Middle frontal gyrus (tissue), 1 donor: ENCODE measurements at regions not wholly inside any gene's neighbourhood (a gene's known extent, or its start where the extent isn't known, plus 50 kb on each side); places are given as distances from the start of the nearest gene placed in this dataset.
"Not testable (repeated sequence)": the region's sequence is repeated elsewhere in the genome, so short reads cannot be mapped to it uniquely, and the experiment has no call there.

Experiments used
- DNase-seq: peaks from one replicate; pipeline ENCODE4 v3.0.0-alpha.2; 2015; ENCODE audit warnings: low spot score; ENCODE audit errors: extremely low spot score

GRCh38 chr2:57418859-57419346, 627.7 kb upstream of the VRK2 start:
- DNase-seq = not testable (repeated sequence)

- no peak for DNase-seq
Observed at GRCh38 chr2:57429831-57430230, 616.8 kb upstream of the VRK2 start.

GRCh38 chr2:57432528-57432927, 614.1 kb upstream of the VRK2 start:
- no peak for DNase-seq

GRCh38 chr2:57434441-57434840, 612.2 kb upstream of the VRK2 start:
- no peak for DNase-seq

- no peak for DNase-seq
Observed at GRCh38 chr2:57434972-57435371, 611.6 kb upstream of the VRK2 start.

GRCh38 chr2:57437077-57437476, 609.5 kb upstream of the VRK2 start:
- DNase-seq = no peak

- DNase-seq = no peak
Observed at GRCh38 chr2:57440437-57440836, 606.2 kb upstream of the VRK2 start.

- DNase-seq = no peak
Observed at GRCh38 chr2:57443086-57443485, 603.5 kb upstream of the VRK2 start.

GRCh38 chr2:57443973-57444521, 602.6 kb upstream of the VRK2 start:
- no peak for DNase-seq

GRCh38 chr2:57444752-57445430, 601.7 kb upstream of the VRK2 start:
- no peak for DNase-seq

GRCh38 chr2:57448816-57449215, 597.8 kb upstream of the VRK2 start:
- no peak for DNase-seq

- DNase-seq = no peak
Observed at GRCh38 chr2:57450170-57450569, 596.4 kb upstream of the VRK2 start.

- no peak for DNase-seq
Observed at GRCh38 chr2:57452634-57453033, 594.0 kb upstream of the VRK2 start.

- no peak for DNase-seq
Observed at GRCh38 chr2:57453945-57454344, 592.7 kb upstream of the VRK2 start.

GRCh38 chr2:57460396-57461276, 586.0 kb upstream of the VRK2 start:
- DNase-seq = no peak

GRCh38 chr2:57461624-57462023, 585.0 kb upstream of the VRK2 start:
- DNase-seq = no peak

GRCh38 chr2:57465067-57465466, 581.5 kb upstream of the VRK2 start:
- DNase-seq = no peak

GRCh38 chr2:57465967-57466366, 580.6 kb upstream of the VRK2 start:
- DNase-seq = no peak

GRCh38 chr2:57475391-57475790, 571.2 kb upstream of the VRK2 start:
- DNase-seq = no peak

GRCh38 chr2:57479981-57480380, 566.6 kb upstream of the VRK2 start:
- DNase-seq = no peak

- DNase-seq = no peak
Observed at GRCh38 chr2:57488061-57488460, 558.5 kb upstream of the VRK2 start.

- DNase-seq = no peak
Observed at GRCh38 chr2:57490741-57491140, 555.9 kb upstream of the VRK2 start.
